Fibroblast of lung (primary cell): ENCODE measurements at regions not wholly inside any gene's neighbourhood (a gene's known extent, or its start where the extent isn't known, plus 50 kb on each side); places are given as distances from the start of the nearest gene placed in this dataset.

Experiments
- EZH2 ChIP-seq: IDR thresholded peaks from 2 replicates; pipeline ENCODE4 v1.5.1; 2012; ENCODE audit warnings: low read length, control low read depth, mild to moderate bottlenecking; ENCODE audit errors: missing control alignments
- TF ChIP-seq, protein P1 (sequence below), 2 donors: IDR thresholded peaks in 1 of 2; conservative IDR thresholded peaks in 1 of 2; 1 replicate in 1 of 2; 2 replicates in 1 of 2; pipeline ENCODE4 v1.5.1; 2011 to 2012; ENCODE audit warnings: low read length in 2 of 2, control low read depth in 1 of 2, inconsistent platforms in 1 of 2, low read depth in 1 of 2, mild to moderate bottlenecking in 1 of 2

GRCh38 chr4:152232271-152232670 is 303.6 kb downstream of the FBXW7 start:
- TF ChIP-seq, protein P1, sequence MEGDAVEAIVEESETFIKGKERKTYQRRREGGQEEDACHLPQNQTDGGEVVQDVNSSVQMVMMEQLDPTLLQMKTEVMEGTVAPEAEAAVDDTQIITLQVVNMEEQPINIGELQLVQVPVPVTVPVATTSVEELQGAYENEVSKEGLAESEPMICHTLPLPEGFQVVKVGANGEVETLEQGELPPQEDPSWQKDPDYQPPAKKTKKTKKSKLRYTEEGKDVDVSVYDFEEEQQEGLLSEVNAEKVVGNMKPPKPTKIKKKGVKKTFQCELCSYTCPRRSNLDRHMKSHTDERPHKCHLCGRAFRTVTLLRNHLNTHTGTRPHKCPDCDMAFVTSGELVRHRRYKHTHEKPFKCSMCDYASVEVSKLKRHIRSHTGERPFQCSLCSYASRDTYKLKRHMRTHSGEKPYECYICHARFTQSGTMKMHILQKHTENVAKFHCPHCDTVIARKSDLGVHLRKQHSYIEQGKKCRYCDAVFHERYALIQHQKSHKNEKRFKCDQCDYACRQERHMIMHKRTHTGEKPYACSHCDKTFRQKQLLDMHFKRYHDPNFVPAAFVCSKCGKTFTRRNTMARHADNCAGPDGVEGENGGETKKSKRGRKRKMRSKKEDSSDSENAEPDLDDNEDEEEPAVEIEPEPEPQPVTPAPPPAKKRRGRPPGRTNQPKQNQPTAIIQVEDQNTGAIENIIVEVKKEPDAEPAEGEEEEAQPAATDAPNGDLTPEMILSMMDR (conservative IDR thresholded peaks at IDR 0.05 in 1 of 2, IDR thresholded peaks at IDR 0.05 in 1 of 2; ENCODE audit: low read depth in 1 of 2, low read length in 2 of 2), result no peak
- no peak for TF ChIP-seq EZH2
